ENCODE measurements at regions not wholly inside any gene's neighbourhood (a gene's known extent, or its start where the extent isn't known, plus 50 kb on each side); places are given as distances from the start of the nearest gene placed in this dataset.

DNA sequence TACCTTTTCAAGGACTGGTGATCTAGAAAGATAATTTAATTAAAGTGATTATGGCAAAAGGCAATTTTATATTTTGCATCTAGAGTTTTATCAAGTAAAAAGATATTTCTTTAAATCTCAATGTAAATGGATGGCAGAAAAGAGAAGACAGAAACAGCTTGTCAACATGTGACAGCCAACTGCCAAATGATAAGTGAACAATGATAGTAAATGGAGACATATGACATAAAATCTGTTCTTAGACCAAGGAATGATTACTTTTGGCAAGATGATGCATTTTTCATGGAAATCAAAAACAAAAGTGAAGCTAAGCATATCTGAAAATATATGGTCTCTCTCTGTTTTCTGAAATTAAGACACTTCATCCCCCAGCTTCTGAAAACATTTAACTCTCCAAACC, 1730.7 kb upstream of the FLRT2 start:
- no peak for DNase-seq (ENCODE audit: low read depth)
- FAIRE-seq, result no peak
- TF ChIP-seq, protein P1, sequence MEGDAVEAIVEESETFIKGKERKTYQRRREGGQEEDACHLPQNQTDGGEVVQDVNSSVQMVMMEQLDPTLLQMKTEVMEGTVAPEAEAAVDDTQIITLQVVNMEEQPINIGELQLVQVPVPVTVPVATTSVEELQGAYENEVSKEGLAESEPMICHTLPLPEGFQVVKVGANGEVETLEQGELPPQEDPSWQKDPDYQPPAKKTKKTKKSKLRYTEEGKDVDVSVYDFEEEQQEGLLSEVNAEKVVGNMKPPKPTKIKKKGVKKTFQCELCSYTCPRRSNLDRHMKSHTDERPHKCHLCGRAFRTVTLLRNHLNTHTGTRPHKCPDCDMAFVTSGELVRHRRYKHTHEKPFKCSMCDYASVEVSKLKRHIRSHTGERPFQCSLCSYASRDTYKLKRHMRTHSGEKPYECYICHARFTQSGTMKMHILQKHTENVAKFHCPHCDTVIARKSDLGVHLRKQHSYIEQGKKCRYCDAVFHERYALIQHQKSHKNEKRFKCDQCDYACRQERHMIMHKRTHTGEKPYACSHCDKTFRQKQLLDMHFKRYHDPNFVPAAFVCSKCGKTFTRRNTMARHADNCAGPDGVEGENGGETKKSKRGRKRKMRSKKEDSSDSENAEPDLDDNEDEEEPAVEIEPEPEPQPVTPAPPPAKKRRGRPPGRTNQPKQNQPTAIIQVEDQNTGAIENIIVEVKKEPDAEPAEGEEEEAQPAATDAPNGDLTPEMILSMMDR (IDR thresholded peaks at IDR 0.05; ENCODE audit: insufficient read depth, low read length, severe bottlenecking), result no peak
- no peaks in the 10 kb centered on the region for H3K36me3 ChIP-seq (ENCODE audit: control insufficient read depth, insufficient read depth, low read length)
- no peak overlapping the region for H3K4me3 ChIP-seq (ENCODE audit: low read depth, low read length)
- no peaks in the 10 kb centered on the region for H3K27me3 ChIP-seq (ENCODE audit: control insufficient read depth, insufficient read depth, low read length)

DNA sequence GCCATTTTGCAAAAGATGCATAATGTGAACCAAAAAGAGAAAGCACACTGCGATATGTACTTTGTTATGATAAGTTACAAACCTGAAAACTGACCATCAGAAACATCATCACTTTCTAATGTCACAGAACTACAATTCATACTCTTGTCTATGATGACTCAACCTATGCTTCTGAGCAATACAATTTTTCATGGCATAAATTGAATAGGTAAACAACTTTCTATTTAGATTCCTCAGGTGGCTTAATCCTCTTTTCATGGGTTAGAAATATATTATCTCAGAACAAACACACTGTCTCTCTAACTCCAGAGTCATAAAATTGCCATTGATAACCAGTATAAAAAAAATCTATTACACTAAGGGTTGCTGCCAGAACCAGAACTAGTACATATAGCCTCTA, 1715.0 kb upstream of the FLRT2 start:
- Histone ChIP-seq H3K36me3 (ENCODE audit: control insufficient read depth, insufficient read depth, low read length) (no peaks in the 10 kb centered on the region), H3K27me3 (ENCODE audit: control insufficient read depth, insufficient read depth, low read length) (no peaks in the 10 kb centered on the region), H3K4me3 (ENCODE audit: low read depth, low read length) (no peak overlapping the region)
- no peak for FAIRE-seq
- DNase-seq (ENCODE audit: low read depth), result peak; percentile 5
- TF ChIP-seq, protein P1 (IDR thresholded peaks at IDR 0.05; ENCODE audit: insufficient read depth, low read length, severe bottlenecking), result no peak

DNA sequence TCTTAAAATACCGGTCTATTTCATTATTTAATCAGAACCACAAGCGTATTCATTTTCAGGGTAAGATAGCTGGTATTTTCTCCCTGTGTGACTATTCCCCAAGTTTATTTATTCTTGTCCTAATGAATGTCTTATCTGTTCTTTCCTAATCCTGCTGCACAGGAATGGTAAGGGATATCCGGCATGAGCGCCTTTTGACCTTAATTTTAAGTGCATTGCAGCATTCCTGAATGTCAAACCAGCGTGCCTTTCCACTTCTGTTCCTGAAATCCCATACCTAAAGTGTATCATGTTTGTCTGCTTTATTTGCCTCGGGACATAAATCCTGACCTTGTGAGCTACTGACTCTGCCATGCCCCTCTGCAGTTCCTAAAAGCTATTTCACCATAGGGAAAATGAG, 1713.2 kb upstream of the FLRT2 start:
- H3K36me3 ChIP-seq (ENCODE audit: control insufficient read depth, insufficient read depth, low read length), result no peaks in the 10 kb centered on the region
- DNase-seq (ENCODE audit: low read depth) (peak; percentile 20), FAIRE-seq (no peak)
- H3K27me3 ChIP-seq (ENCODE audit: control insufficient read depth, insufficient read depth, low read length), result no peaks in the 10 kb centered on the region
- TF ChIP-seq, protein P1 (IDR thresholded peaks at IDR 0.05; ENCODE audit: insufficient read depth, low read length, severe bottlenecking), result no peak
- no peak overlapping the region for H3K4me3 ChIP-seq (ENCODE audit: low read depth, low read length)

DNA sequence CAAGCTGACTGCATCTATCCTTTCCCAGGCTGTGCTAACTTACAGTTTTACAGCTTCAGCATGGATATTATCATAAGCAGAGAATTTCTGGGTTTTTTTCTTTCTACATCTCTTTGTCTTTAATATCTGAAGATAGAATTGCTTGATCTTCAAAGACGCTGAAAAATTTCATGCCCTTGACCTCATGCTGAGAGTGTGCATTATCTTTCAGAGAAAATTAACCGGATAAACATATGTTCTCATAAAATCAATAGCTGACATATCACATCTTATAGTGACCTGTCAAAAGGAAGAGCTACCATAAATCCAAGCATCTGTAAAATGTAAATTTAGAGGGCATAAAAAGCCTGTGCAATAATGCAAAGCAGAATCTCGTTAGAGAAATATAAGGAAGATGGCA, 1704.1 kb upstream of the FLRT2 start:
- Histone ChIP-seq H3K36me3 (ENCODE audit: control insufficient read depth, insufficient read depth, low read length) (no peaks in the 10 kb centered on the region), H3K4me3 (ENCODE audit: low read depth, low read length) (no peak overlapping the region), H3K27me3 (ENCODE audit: control insufficient read depth, insufficient read depth, low read length) (no peaks in the 10 kb centered on the region)
- FAIRE-seq (no peak), DNase-seq (ENCODE audit: low read depth) (no peak)
- TF ChIP-seq, protein P1 (IDR thresholded peaks at IDR 0.05; ENCODE audit: insufficient read depth, low read length, severe bottlenecking), result no peak

DNA sequence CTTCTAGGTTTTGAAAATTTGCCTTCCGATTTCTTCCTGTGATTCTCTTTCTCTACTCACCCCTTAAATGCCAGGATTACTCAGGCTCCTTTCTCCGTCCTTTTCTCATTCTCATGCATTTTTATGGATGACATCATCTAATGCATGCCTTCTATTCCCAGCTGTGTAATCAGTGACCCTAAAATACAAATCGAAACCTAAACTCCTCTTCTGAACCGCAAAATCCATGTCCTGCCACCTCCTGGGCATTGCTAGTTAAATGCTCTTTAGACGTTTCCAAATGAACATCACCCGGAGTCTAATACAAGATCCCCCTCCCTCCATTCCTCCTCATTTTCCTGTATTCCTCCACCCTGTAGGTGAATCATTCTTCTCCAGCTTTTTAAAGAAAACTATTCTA, 1703.1 kb upstream of the FLRT2 start:
- no peak overlapping the region for H3K4me3 ChIP-seq (ENCODE audit: low read depth, low read length)

DNA sequence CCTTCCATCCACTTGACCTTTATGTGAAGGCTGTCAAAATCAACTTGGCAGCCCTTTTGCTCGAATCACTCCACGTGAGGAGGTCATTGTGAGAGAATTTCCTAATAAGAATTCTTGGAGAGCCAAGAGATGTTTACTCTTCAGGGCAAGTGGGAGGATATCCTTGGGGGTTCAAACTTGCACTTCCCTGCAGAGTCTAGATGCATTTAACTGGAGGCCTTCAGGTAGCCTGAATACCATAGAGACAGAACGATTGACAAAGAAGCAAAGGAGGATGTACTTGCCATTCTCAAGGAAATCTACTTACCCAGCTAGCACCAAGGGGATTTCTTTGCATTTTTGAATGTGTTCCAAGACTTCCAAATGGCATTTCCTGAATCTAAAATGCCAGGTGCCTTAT, 1702.6 kb upstream of the FLRT2 start:
- Histone ChIP-seq H3K36me3 (ENCODE audit: control insufficient read depth, insufficient read depth, low read length) (no peaks in the 10 kb centered on the region), H3K4me3 (ENCODE audit: low read depth, low read length) (no peak overlapping the region), H3K27me3 (ENCODE audit: control insufficient read depth, insufficient read depth, low read length) (no peaks in the 10 kb centered on the region)
- TF ChIP-seq, protein P1 (IDR thresholded peaks at IDR 0.05; ENCODE audit: insufficient read depth, low read length, severe bottlenecking), result no peak
- no peak for FAIRE-seq
- no peak for DNase-seq (ENCODE audit: low read depth)

More for the DNA sequence above, 1703.1 kb upstream of the FLRT2 start:
- DNase-seq (ENCODE audit: low read depth) (peak; percentile 26), FAIRE-seq (no peak)
- Histone ChIP-seq H3K27me3 (ENCODE audit: control insufficient read depth, insufficient read depth, low read length) (no peaks in the 10 kb centered on the region), H3K36me3 (ENCODE audit: control insufficient read depth, insufficient read depth, low read length) (no peaks in the 10 kb centered on the region)
- TF ChIP-seq, protein P1 (IDR thresholded peaks at IDR 0.05; ENCODE audit: insufficient read depth, low read length, severe bottlenecking), result no peak
